Psoas muscle (tissue), 7 donors: ENCODE measurements at regions not wholly inside any gene's neighbourhood (a gene's known extent, or its start where the extent isn't known, plus 50 kb on each side); places are given as distances from the start of the nearest gene placed in this dataset.

Experiments used
- ATAC-seq, 4 donors: fragments of 200-7000 bp; cut with Tn5 transposase; one replicate each; pipeline ENCODE4 v1.9.1; 2020; ENCODE audit warnings: moderate library complexity in 3 of 4, mild to moderate bottlenecking in 2 of 4
- DNase-seq, 2 donors: peaks; one replicate each; pipeline ENCODE4 v3.0.0-alpha.2; 2020
- H3K27ac ChIP-seq: fragments of 200-600 bp; one replicate; pipeline ENCODE4 v1.8.0; 2022
- H3K27me3 ChIP-seq, 3 donors: fragments of 200-600 bp in 1 of 3; one replicate each; pipeline versions ENCODE4 v1.6.1 to v1.8.0; 2013 to 2022; ENCODE audit warnings: low read length in 2 of 3, mild to moderate bottlenecking in 2 of 3, moderate library complexity in 1 of 3; ENCODE audit not compliant: insufficient read depth in 3 of 3
- H3K36me3 ChIP-seq, 2 donors: fragments of 200-600 bp in 1 of 2; one replicate each; pipeline versions ENCODE4 v1.6.1 to v1.8.0; 2013 to 2022; ENCODE audit warnings: low read depth in 1 of 2, mild to moderate bottlenecking in 1 of 2, moderate library complexity in 1 of 2; ENCODE audit not compliant: insufficient read depth in 1 of 2
- H3K4me1 ChIP-seq: fragments of 200-600 bp; one replicate; pipeline ENCODE4 v1.8.0; 2022
- H3K4me3 ChIP-seq: fragments of 200-600 bp; one replicate; pipeline ENCODE4 v1.8.0; 2022; ENCODE audit warnings: mild to moderate bottlenecking
- H3K9me3 ChIP-seq: fragments of 200-600 bp; one replicate; pipeline ENCODE4 v1.8.0; 2022
- WGBS, 3 donors: extraction: QIAGEN DNeasy Blood & Tissue Kit; methylation state at CpG; one replicate each; pipeline versions ENCODE4 v1.1.6 to v1.1.7; 2013; 5-methylcytosine and 5-hydroxymethylcytosine counted together
- intact Hi-C, 2 donors: fragments of 100-400 bp; cut with DNase I; formaldehyde crosslinking; loops; one replicate each; pipeline versions ENCODE4 v1.11.0 to v1.14.2; 2022
- TF ChIP-seq, protein P1 (sequence below): fragments of 200-600 bp; IDR thresholded peaks from one replicate; pipeline ENCODE4 v1.8.0; 2022; ENCODE audit warnings: antibody characterized with exemption
- donor health status: healthy with polysubstance abuse.
- donor health status: DM: no; HTN: no; CAD: no; lungs with moderate emphysema.
- donor health status: Bipolar disorder and iron deficiency.
- donor health status: healthy.
- donor health status: DM: yes; HTN: yes; CAD: no.
- donor health status: DM: no; HTN: no; CAD: no.
- donor health status: DM: yes; HTN: yes; CAD: no.

DNA sequence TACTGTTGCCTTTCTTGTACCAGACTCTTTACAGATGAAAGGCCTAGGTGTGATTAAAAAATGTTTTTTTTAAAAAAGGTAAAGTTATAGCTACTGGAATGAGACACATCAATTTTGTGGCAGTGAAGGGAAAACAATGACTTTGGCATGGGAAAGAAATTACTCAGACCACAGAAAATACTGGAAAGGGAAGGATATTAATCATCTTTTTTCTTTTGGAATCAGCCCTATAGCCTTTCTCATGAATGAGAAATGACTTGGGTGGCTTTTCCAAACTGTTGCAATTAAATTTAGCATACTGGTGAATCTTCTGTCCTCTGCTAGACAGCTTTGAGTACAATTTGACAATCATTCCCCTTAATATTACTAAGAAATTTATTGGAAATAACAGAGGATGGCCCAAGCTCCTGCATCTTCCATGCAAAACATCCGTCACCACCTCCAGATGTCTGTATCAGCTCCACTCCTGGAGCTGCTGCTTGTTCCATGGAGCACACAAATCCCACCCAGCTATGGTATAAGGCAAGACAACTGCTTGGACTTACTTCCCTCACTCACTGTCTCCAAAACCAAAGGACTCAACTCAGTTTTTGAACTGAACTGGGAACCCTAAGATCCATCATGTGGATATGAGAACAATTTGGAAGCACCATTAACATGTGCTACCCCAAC is 97.6 kb upstream of the ARSJ start:
- Histone ChIP-seq H3K27me3 (no peaks in the 10 kb centered on the region), H3K36me3 (no peaks in the 10 kb centered on the region), H3K9me3 (no peaks in the 10 kb centered on the region), H3K27ac (no peak overlapping the region), H3K4me3 (no peak overlapping the region), H3K4me1 (no peaks in the 10 kb centered on the region)
- WGBS, 3 donors, result 80 to 90% (median 89%) methylated on average over 1 of the region's 1 CpG
- ATAC-seq, result no peak
- DNase-seq, result no peak
- intact Hi-C loops, result loop anchor here in 1 of 2 donors (10.0 kb wide), 1 partner anchor 682 kb away; no protein-coding TSS in a partner anchor
- TF ChIP-seq, protein P1, sequence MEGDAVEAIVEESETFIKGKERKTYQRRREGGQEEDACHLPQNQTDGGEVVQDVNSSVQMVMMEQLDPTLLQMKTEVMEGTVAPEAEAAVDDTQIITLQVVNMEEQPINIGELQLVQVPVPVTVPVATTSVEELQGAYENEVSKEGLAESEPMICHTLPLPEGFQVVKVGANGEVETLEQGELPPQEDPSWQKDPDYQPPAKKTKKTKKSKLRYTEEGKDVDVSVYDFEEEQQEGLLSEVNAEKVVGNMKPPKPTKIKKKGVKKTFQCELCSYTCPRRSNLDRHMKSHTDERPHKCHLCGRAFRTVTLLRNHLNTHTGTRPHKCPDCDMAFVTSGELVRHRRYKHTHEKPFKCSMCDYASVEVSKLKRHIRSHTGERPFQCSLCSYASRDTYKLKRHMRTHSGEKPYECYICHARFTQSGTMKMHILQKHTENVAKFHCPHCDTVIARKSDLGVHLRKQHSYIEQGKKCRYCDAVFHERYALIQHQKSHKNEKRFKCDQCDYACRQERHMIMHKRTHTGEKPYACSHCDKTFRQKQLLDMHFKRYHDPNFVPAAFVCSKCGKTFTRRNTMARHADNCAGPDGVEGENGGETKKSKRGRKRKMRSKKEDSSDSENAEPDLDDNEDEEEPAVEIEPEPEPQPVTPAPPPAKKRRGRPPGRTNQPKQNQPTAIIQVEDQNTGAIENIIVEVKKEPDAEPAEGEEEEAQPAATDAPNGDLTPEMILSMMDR, result no peak

DNA sequence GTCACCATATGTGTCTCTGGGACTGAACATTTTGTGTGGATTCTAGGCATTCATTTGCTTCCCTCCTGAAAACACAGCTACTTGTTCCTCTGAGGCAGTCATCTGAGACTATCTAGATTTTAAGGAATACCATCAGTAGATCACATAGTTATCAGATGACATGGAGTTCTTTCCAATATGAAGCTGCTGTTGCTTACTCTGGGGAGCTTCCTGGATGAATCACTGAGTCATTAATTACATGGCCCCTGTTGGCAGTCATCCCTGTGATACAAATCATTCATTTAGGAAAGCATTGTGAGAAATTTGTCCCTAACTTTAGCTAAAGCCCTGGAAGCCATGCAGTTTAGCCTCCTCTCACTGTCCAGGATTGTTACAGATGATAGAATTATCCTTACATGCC is 98.2 kb upstream of the ARSJ start:
- H3K4me3 ChIP-seq, result no peak overlapping the region
- DNase-seq (no peak), ATAC-seq (no peak)
- TF ChIP-seq, protein P1, result no peak
- H3K4me1 ChIP-seq, result no peaks in the 10 kb centered on the region
- H3K36me3 ChIP-seq, result no peaks in the 10 kb centered on the region
- H3K9me3 ChIP-seq, result no peaks in the 10 kb centered on the region
- H3K27me3 ChIP-seq, result no peaks in the 10 kb centered on the region
- intact Hi-C loops, result loop anchor here in 1 of 2 donors (10.0 kb wide), 1 partner anchor 683 kb away; no protein-coding TSS in a partner anchor
- no peak overlapping the region for H3K27ac ChIP-seq

DNA sequence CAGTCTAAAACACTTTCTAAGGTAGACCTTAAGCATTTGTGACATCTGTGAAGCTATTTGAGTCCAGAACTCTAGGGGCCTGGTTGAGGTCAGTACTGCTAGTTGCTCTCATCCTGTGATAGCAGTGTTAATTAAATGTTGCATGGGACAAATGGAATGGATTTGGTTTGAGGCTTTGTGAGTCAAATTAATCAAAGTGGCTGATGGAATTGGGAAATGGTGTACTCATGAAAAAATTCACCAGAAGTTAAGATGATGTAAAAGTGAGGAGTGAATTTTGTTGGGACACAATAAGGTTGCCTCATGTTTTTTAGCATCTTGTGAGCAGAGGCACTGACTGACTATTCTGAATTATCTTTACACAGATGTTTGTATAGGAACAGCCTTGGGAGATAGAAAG is 99.2 kb upstream of the ARSJ start:
- Histone ChIP-seq H3K27me3 (no peaks in the 10 kb centered on the region), H3K4me1 (no peaks in the 10 kb centered on the region), H3K27ac (no peak overlapping the region), H3K9me3 (no peaks in the 10 kb centered on the region), H3K4me3 (no peak overlapping the region), H3K36me3 (no peaks in the 10 kb centered on the region)
- ATAC-seq, result no peak
- TF ChIP-seq, protein P1, result no peak
- intact Hi-C loops, result loop anchor here in 1 of 2 donors (10.0 kb wide), 1 partner anchor 684 kb away; no protein-coding TSS in a partner anchor
- no peak for DNase-seq

DNA sequence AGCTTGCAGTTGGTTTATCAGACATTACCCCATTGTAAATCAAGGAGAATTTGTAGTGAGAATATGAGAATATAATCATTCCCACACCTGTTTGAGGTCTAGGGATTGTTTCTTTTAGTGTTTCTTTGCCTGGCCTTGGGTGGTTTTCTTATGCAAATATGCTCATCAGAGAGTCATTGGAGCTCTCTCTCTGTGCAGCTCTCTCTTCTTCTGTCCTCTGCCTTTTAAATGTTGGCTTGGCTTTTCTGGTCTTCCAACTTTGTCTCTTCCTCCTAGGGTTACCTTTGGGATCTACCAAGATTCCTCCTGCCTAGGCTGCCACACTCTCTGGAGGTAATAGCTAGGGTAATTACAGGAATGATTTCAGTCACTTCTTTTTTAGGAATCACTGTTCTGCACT is 102.3 kb upstream of the ARSJ start:
- Histone ChIP-seq H3K36me3 (no peaks in the 10 kb centered on the region), H3K27ac (no peak overlapping the region), H3K4me1 (no peaks in the 10 kb centered on the region), H3K4me3 (no peak overlapping the region), H3K27me3 (no peaks in the 10 kb centered on the region), H3K9me3 (no peaks in the 10 kb centered on the region)
- ATAC-seq, result no peak
- intact Hi-C loops, result no loop called here
- no peak for DNase-seq
- TF ChIP-seq, protein P1, result no peak

DNA sequence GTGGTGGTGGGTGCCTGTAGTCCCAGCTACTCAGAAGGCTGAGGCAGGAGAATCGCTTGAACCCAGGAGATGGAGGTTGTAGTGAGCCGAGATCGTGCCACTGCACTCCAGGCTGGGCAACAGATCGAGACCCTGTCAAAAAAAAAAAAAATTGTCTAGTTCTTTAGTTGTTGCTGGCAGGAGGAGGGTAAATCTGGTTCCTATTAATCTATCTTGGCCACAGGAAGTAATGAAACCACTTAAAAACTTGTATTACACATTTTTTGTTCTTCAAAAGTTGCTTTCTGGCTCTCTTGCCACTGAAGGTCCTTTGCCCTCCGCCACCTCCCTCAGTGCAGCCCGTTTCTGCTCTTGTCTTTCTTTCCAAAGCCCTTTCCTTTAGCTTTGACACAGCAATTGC is 102.9 kb upstream of the ARSJ start:
- no peak overlapping the region for H3K27ac ChIP-seq
- H3K4me3 ChIP-seq, result no peak overlapping the region
- intact Hi-C loops, result no loop called here
- WGBS, 3 donors, result 76 to 84% (median 83%) methylated on average over 6 of the region's 6 CpGs
- no peaks in the 10 kb centered on the region for H3K9me3 ChIP-seq
- no peak for DNase-seq
- no peaks in the 10 kb centered on the region for H3K36me3 ChIP-seq
- ATAC-seq, result no peak
- H3K27me3 ChIP-seq, result no peaks in the 10 kb centered on the region
- TF ChIP-seq, protein P1, result no peak
- H3K4me1 ChIP-seq, result no peaks in the 10 kb centered on the region
